Panc1 (cell line): ENCODE measurements at regions not wholly inside any gene's neighbourhood (a gene's known extent, or its start where the extent isn't known, plus 50 kb on each side); places are given as distances from the start of the nearest gene placed in this dataset.

ENCODE experiments used
- ATAC-seq: fragments of 200-7000 bp; cut with Tn5 transposase; 2 replicates; pipeline ENCODE4 v1.9.1; 2020; ENCODE audit warnings: mild to moderate bottlenecking, moderate library complexity
- BruUV-seq: library from RNA; stranded (reverse); fragments of 400-500 nt; replicated peaks from 2 replicates; lab custom pipeline; 2021; lab: Mats Ljungman, UMichigan
- CTCF ChIA-PET: fragments of 300-600 bp; sonication (Branson Sonifier 250); formaldehyde crosslinking; loops from one replicate; lab custom pipeline; 2022; ENCODE audit warnings: antibody characterized with exemption; lab: Charles Lee
- POLR2A ChIA-PET: fragments of 300-600 bp; sonication (Branson Sonifier 250); formaldehyde crosslinking; loops from one replicate; lab custom pipeline; 2022; ENCODE audit warnings: antibody characterized with exemption; lab: Charles Lee
- DNase-seq: peaks from one replicate; pipeline ENCODE4 v3.0.0-alpha.2; 2010; ENCODE audit warnings: low read depth, low spot score
- H3K27ac ChIP-seq: 2 replicates; pipeline ENCODE4 v1.5.1; 2011; ENCODE audit warnings: mild to moderate bottlenecking, low read length, inconsistent platforms
- H3K27me3 ChIP-seq: fragments of 200-500 bp; sonication (Bioruptor generic); 2 replicates; pipeline ENCODE4 v1.6.0; 2014; ENCODE audit warnings: low read length, inconsistent platforms; ENCODE audit not compliant: control insufficient read depth, insufficient read depth
- H3K36me3 ChIP-seq: fragments of 200-500 bp; sonication (Bioruptor generic); 2 replicates; pipeline ENCODE4 v1.5.1; 2014; ENCODE audit warnings: inconsistent platforms, mild to moderate bottlenecking, low read length, moderate library complexity; ENCODE audit not compliant: control insufficient read depth, insufficient read depth
- H3K4me1 ChIP-seq: 2 replicates; pipeline ENCODE4 v1.5.1; 2011; ENCODE audit warnings: inconsistent platforms, mild to moderate bottlenecking, low read length, moderate library complexity; ENCODE audit not compliant: control insufficient read depth, insufficient read depth
- H3K4me3 ChIP-seq, 2 experiments: 2 replicates each; pipeline ENCODE4 v1.5.1; 2011 to 2012; ENCODE audit warnings: low read depth in 2 of 2, low read length in 2 of 2, mild to moderate bottlenecking in 2 of 2, inconsistent platforms in 1 of 2, moderate library complexity in 1 of 2
- H3K9me3 ChIP-seq: fragments of 200-500 bp; sonication (Bioruptor generic); 2 replicates; pipeline ENCODE4 v1.5.1; 2014; ENCODE audit warnings: low read depth, mild to moderate bottlenecking, inconsistent platforms, low read length, moderate library complexity; ENCODE audit not compliant: control insufficient read depth, insufficient read depth
- POLR2AphosphoS5 ChIP-seq: IDR thresholded peaks from 2 replicates; pipeline ENCODE4 v1.6.1; 2012; ENCODE audit warnings: mild to moderate bottlenecking, low read depth, low read length, moderate library complexity
- SIN3A ChIP-seq: IDR thresholded peaks from 2 replicates; pipeline ENCODE4 v1.6.1; 2012; ENCODE audit warnings: low read depth, mild to moderate bottlenecking, low read length, moderate library complexity, borderline replicate concordance; ENCODE audit not compliant: insufficient read depth
- TCF7L2 ChIP-seq: IDR thresholded peaks from 2 replicates; pipeline ENCODE4 v1.6.1; 2011; ENCODE audit warnings: mild to moderate bottlenecking, low read depth, low read length, inconsistent platforms
- in situ Hi-C: cut with HindIII; loops from 2 replicates; pipeline ENCODE4 v1.10.0; 2016; ENCODE audit warnings: low sequenced_read_pairs, low pct_unique_long_range_greater_than_20kb
- intact Hi-C: fragments of 100-400 bp; cut with micrococcal nuclease; formaldehyde crosslinking; loops from one replicate; pipeline ENCODE4 v1.10.0; 2022; ENCODE audit not compliant: unreplicated experiment
- TF ChIP-seq, protein P1 (sequence below): fragments of 450-650 bp; IDR thresholded peaks from 2 replicates; pipeline ENCODE4 v1.5.1; 2017; ENCODE audit warnings: mild to moderate bottlenecking
- TF ChIP-seq, protein P2 (sequence below), 2 experiments: IDR thresholded peaks; 2 replicates each; pipeline ENCODE4 v1.6.1; 2011 to 2012; ENCODE audit warnings: low read depth in 2 of 2, control low read depth in 1 of 2, low read length in 1 of 2, mild to moderate bottlenecking in 1 of 2, moderate library complexity in 1 of 2; ENCODE audit not compliant: insufficient read depth in 1 of 2

DNA sequence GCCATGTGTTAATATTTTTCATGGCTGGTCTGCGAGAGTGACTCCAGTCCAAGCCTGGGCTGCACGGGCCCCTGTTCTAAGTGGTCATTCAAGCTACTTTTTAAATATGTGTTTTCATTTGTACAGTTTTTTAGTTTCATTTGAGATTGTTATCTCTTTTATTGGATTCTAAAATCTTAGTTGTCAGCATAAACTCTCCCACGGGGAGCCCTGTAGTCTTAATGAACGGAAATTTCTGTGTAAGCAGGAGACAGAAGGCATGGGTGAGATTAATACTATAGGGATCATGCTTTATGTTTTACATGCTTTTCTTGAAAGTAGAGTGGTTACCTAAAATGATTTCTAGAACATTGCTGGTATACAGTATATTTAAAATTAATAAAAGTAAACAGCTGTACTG lies 373.1 kb upstream of the SLCO3A1 start:
- CTCF ChIA-PET = no interaction called here
- Histone ChIP-seq H3K9me3 (no peaks in the 10 kb centered on the region), H3K36me3 (no peaks in the 10 kb centered on the region), H3K4me1 (no peaks in the 10 kb centered on the region), H3K27me3 (no peaks in the 10 kb centered on the region), H3K4me3 (no peak overlapping the region), H3K27ac (no peak overlapping the region)
- BruUV-seq = no TSS peak
- intact Hi-C loops = no loop called here
- ATAC-seq = no peak
- POLR2A ChIA-PET = no interaction called here
- in situ Hi-C loops = no loop called here
- TF ChIP-seq TCF7L2 (no peak), SIN3A (no peak), POLR2AphosphoS5 (no peak)
- TF ChIP-seq, protein P1, sequence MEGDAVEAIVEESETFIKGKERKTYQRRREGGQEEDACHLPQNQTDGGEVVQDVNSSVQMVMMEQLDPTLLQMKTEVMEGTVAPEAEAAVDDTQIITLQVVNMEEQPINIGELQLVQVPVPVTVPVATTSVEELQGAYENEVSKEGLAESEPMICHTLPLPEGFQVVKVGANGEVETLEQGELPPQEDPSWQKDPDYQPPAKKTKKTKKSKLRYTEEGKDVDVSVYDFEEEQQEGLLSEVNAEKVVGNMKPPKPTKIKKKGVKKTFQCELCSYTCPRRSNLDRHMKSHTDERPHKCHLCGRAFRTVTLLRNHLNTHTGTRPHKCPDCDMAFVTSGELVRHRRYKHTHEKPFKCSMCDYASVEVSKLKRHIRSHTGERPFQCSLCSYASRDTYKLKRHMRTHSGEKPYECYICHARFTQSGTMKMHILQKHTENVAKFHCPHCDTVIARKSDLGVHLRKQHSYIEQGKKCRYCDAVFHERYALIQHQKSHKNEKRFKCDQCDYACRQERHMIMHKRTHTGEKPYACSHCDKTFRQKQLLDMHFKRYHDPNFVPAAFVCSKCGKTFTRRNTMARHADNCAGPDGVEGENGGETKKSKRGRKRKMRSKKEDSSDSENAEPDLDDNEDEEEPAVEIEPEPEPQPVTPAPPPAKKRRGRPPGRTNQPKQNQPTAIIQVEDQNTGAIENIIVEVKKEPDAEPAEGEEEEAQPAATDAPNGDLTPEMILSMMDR = no peak
- TF ChIP-seq, protein P2, sequence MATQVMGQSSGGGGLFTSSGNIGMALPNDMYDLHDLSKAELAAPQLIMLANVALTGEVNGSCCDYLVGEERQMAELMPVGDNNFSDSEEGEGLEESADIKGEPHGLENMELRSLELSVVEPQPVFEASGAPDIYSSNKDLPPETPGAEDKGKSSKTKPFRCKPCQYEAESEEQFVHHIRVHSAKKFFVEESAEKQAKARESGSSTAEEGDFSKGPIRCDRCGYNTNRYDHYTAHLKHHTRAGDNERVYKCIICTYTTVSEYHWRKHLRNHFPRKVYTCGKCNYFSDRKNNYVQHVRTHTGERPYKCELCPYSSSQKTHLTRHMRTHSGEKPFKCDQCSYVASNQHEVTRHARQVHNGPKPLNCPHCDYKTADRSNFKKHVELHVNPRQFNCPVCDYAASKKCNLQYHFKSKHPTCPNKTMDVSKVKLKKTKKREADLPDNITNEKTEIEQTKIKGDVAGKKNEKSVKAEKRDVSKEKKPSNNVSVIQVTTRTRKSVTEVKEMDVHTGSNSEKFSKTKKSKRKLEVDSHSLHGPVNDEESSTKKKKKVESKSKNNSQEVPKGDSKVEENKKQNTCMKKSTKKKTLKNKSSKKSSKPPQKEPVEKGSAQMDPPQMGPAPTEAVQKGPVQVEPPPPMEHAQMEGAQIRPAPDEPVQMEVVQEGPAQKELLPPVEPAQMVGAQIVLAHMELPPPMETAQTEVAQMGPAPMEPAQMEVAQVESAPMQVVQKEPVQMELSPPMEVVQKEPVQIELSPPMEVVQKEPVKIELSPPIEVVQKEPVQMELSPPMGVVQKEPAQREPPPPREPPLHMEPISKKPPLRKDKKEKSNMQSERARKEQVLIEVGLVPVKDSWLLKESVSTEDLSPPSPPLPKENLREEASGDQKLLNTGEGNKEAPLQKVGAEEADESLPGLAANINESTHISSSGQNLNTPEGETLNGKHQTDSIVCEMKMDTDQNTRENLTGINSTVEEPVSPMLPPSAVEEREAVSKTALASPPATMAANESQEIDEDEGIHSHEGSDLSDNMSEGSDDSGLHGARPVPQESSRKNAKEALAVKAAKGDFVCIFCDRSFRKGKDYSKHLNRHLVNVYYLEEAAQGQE (IDR thresholded peaks at IDR 0.05; ENCODE audit: insufficient read depth in 1 of 2, low read depth in 2 of 2, low read length in 1 of 2) = no peak
- DNase-seq = no peak

DNA sequence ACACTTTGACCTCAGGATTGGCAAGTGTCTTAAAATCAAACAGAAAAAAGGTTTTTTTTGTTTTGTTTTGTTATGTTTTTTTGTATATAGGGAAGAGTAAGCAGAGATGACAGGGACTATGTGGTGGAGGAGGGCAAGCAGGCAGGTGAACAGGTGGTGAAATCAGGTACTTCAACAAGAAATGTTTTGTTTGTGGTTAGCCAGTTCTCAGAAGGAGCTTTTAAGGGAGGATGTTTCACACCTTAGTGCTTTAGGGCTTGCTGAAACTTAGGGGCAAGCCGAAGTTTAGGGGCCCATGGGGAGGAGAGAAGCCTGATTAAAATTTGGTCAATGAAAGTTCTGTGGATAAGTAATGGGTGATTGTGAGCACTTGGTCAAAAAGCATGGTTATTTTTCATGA lies 370.7 kb upstream of the SLCO3A1 start:
- Histone ChIP-seq H3K4me3 (no peak overlapping the region), H3K27me3 (no peaks in the 10 kb centered on the region), H3K27ac (no peak overlapping the region), H3K4me1 (no peaks in the 10 kb centered on the region), H3K36me3 (no peaks in the 10 kb centered on the region), H3K9me3 (no peaks in the 10 kb centered on the region)
- ChIA-PET POLR2A (no interaction called here), CTCF (no interaction called here)
- DNase-seq (no peak), ATAC-seq (no peak)
- TF ChIP-seq, protein P2 (IDR thresholded peaks at IDR 0.05; ENCODE audit: insufficient read depth in 1 of 2, low read depth in 2 of 2, low read length in 1 of 2) = no peak
- TF ChIP-seq TCF7L2 (no peak), POLR2AphosphoS5 (no peak), SIN3A (no peak)
- TF ChIP-seq, protein P1 = no peak
- in situ Hi-C loops (no loop called here), intact Hi-C loops (no loop called here)
- no TSS peak for BruUV-seq
